ENCODE measurements at regions not wholly inside any gene's neighbourhood (a gene's known extent, or its start where the extent isn't known, plus 50 kb on each side); places are given as distances from the start of the nearest gene placed in this dataset.
"Not testable (repeated sequence)": the region's sequence is repeated elsewhere in the genome, so short reads cannot be mapped to it uniquely, and the experiment has no call there.

DNA sequence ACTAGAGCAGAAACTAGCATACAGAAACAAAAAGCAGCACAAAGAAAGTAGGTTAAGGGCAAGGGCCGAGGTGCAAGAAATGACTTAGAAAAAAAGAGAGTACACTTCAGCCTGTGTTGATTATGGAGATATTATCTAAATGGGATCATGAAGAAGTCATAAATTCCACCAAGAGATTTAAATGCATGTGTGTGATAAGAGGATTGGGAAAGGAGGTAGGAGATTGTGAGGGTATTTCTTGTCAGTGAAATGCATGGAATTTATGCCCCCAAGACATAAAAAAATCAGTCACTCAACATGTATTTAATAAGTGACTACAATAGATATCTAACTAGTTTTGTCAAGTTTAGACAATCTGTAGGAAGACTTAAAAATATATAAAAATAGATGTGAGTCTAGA lies 976.2 kb upstream of the LRFN5 start:
- no peak for DNase-seq
- H3K27ac ChIP-seq: no peak overlapping the region
- H3K4me1 ChIP-seq: no peaks in the 10 kb centered on the region
- no peaks in the 10 kb centered on the region for H3K36me3 ChIP-seq
- H3K4me3 ChIP-seq: no peak overlapping the region
- 54 to 64% methylated on average over 1 of the region's 1 CpG for WGBS, 2 donors
- intact Hi-C loops (cut with DNase I): no loop called here
- H3K9me3 ChIP-seq: no peaks in the 10 kb centered on the region
- H3K27me3 ChIP-seq: no peaks in the 10 kb centered on the region
- TF ChIP-seq, protein P1, sequence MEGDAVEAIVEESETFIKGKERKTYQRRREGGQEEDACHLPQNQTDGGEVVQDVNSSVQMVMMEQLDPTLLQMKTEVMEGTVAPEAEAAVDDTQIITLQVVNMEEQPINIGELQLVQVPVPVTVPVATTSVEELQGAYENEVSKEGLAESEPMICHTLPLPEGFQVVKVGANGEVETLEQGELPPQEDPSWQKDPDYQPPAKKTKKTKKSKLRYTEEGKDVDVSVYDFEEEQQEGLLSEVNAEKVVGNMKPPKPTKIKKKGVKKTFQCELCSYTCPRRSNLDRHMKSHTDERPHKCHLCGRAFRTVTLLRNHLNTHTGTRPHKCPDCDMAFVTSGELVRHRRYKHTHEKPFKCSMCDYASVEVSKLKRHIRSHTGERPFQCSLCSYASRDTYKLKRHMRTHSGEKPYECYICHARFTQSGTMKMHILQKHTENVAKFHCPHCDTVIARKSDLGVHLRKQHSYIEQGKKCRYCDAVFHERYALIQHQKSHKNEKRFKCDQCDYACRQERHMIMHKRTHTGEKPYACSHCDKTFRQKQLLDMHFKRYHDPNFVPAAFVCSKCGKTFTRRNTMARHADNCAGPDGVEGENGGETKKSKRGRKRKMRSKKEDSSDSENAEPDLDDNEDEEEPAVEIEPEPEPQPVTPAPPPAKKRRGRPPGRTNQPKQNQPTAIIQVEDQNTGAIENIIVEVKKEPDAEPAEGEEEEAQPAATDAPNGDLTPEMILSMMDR (IDR thresholded peaks at IDR 0.05): no peak
- TF ChIP-seq POLR2AphosphoS5 (IDR thresholded peaks at IDR 0.05) (no peak), EP300 (IDR thresholded peaks at IDR 0.05) (no peak), POLR2A (IDR thresholded peaks at IDR 0.05) (no peak)

DNA sequence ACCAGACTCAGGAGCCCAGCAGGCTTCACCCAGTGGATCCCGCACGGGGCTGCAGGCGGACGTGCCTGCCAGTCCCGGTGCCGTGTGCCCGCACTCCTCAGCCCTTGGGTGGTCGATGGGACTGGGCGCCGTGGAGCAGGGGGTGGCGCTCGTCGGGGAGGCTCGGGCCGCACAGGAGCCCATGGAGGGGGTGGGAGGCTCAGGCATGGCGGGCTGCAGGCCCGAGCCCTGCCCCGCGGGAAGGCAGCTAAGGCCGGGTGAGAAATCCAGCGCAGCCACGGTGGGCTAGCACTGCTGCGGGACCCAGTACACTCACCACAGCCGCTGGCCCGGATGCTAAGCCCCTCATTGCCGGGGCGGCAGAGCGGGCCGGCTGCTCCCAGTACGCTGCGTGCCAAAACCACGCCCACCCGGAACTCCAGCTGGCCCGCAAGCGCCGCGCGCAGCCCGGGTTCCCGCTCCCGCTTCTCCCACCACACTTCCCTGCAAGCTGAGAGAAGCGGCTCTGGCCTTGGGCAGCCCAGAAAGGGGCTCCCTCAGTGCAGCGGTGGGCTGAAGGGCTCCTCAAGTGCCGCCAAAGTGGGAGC lies 977.0 kb upstream of the LRFN5 start:
- H3K27ac ChIP-seq; H3K4me3 ChIP-seq; H3K27me3 ChIP-seq; H3K4me1 ChIP-seq; H3K9me3 ChIP-seq; H3K36me3 ChIP-seq; intact Hi-C loops (cut with DNase I); DNase-seq: not testable (repeated sequence)
- 85 to 93% methylated on average over 35 to 36 of the region's 44 CpGs for WGBS, 2 donors

DNA sequence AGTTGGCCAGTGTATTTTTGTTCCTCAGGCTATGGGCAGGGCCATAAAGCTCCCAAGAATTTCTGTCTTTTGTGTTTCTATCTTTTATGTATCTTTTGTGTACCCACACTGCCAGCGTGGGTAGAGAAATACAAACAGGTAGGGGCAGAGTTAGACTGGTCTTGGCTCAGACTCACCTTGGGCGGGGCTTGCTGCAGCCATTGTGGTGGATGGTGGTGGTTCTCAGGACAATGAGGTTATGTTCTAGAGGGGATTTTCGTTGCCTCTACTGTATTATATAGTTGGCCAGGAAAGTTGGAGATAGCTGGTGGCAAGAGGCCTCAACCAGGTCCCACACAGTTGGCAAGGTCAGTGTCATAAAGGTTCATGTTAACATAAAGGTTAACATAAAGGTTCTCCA lies 977.5 kb upstream of the LRFN5 start:
- no peaks in the 10 kb centered on the region for H3K4me1 ChIP-seq
- intact Hi-C loops (cut with DNase I): no loop called here
- no peak overlapping the region for H3K4me3 ChIP-seq
- H3K36me3 ChIP-seq: no peaks in the 10 kb centered on the region
- no peaks in the 10 kb centered on the region for H3K9me3 ChIP-seq
- no peak for DNase-seq
- no peaks in the 10 kb centered on the region for H3K27me3 ChIP-seq
- no peak overlapping the region for H3K27ac ChIP-seq
- WGBS, 2 donors: 49 to 70% methylated on average over 3 of the region's 3 CpGs
- TF ChIP-seq EP300 (IDR thresholded peaks at IDR 0.05) (no peak), POLR2A (IDR thresholded peaks at IDR 0.05) (no peak), POLR2AphosphoS5 (IDR thresholded peaks at IDR 0.05) (no peak)
- TF ChIP-seq, protein P1 (IDR thresholded peaks at IDR 0.05): no peak

DNA sequence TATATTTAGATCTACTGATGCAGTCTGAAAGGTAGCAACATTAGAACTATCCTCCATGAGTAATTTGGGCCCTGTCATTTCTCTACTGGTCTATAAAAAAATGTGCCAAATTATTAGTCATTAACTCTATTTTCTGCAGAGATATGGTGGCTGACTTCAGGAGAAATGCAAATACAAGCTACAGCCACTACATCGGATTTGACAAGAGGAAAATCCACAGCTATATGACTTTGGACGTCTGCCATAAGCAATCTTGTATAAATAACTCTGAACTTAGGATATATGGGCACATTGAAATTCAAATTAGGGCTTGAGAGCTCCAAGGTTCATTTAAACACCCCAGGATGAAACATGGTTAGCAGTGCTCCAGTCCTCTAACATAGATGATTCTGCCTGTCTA lies 983.0 kb upstream of the LRFN5 start:
- DNase-seq: no peak
- no peaks in the 10 kb centered on the region for H3K4me1 ChIP-seq
- no peak for TF ChIP-seq EP300 (IDR thresholded peaks at IDR 0.05)
- TF ChIP-seq POLR2A (IDR thresholded peaks at IDR 0.05): no peak
- TF ChIP-seq POLR2AphosphoS5 (IDR thresholded peaks at IDR 0.05): no peak
- TF ChIP-seq, protein P1 (IDR thresholded peaks at IDR 0.05): no peak
- H3K27ac ChIP-seq: no peak overlapping the region
- 23 to 60% methylated on average over 2 of the region's 2 CpGs for WGBS, 2 donors
- H3K4me3 ChIP-seq: no peak overlapping the region
- H3K36me3 ChIP-seq: no peaks in the 10 kb centered on the region
- no peaks in the 10 kb centered on the region for H3K27me3 ChIP-seq
- H3K9me3 ChIP-seq: no peaks in the 10 kb centered on the region
- intact Hi-C loops (cut with DNase I): no loop called here

DNA sequence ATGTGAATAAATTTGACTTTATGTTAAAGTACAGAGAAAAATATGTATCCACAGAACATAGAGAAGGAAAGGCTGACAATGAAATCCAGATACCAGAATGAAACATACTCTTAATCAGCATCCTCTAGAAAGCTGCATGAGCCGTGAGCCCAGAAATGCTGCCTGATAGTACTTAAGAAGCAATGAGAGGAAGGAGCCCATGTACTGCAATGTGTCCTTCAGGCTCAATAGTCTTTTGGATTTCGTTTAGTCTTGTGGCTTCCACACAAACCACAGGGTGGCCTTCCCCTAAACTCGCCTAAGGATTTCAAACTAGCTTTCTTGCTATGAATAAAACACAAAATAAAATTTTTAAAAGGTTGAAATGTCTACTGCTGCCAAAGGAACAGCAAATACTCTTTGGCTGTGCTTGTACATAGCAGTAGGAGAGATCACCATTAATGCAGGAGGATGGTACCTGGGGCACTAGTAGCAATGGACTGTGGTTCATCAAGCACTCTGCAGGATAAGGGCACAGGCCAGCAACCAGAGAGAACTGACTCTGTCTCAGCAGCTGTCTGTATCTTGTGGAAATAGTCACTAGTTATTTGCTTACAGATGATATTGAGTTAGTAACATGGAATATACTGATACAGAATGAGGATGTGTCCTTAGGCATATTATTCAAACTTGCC lies 988.3 kb upstream of the LRFN5 start:
- WGBS, 2 donors: 46 to 65% methylated on average over 3 of the region's 3 CpGs
- H3K4me3 ChIP-seq: no peak overlapping the region
- H3K4me1 ChIP-seq: no peaks in the 10 kb centered on the region
- no peak overlapping the region for H3K27ac ChIP-seq
- no peaks in the 10 kb centered on the region for H3K9me3 ChIP-seq
- intact Hi-C loops (cut with DNase I): no loop called here
- TF ChIP-seq POLR2AphosphoS5 (IDR thresholded peaks at IDR 0.05) (no peak), EP300 (IDR thresholded peaks at IDR 0.05) (no peak), POLR2A (IDR thresholded peaks at IDR 0.05) (no peak)
- TF ChIP-seq, protein P1 (IDR thresholded peaks at IDR 0.05): no peak
- DNase-seq: no peak
- no peaks in the 10 kb centered on the region for H3K36me3 ChIP-seq
- no peaks in the 10 kb centered on the region for H3K27me3 ChIP-seq
